ENCODE measurements at regions not wholly inside any gene's neighbourhood (a gene's known extent, or its start where the extent isn't known, plus 50 kb on each side); places are given as distances from the start of the nearest gene placed in this dataset.
"Not testable (repeated sequence)": the region's sequence is repeated elsewhere in the genome, so short reads cannot be mapped to it uniquely, and the experiment has no call there.

DNA sequence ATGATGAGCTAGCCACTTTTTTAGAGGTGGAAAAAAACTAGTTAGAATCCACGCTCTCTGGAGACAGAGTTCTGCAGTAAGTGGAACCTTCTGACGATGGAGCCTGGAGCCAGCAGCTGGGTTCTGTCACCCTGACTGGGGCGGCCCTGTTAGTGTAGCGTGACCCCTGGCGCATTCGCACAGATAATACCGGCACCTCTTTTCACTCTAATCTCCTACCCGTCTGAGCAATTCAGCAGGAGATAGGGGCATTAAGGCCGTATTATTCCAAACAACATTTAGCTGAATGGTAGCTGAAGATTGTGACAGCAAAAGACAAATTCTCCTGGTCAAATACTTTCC lies 292.6 kb downstream of the FBXO8 start:
- H3K4me3 ChIP-seq (ENCODE audit: low read length): no peak overlapping the region
- no peaks in the 10 kb centered on the region for H3K4me1 ChIP-seq (ENCODE audit: insufficient read depth, low read length)
- no peaks in the 10 kb centered on the region for H3K36me3 Mint-ChIP-seq
- H3K27ac Mint-ChIP-seq: no peak overlapping the region
- DNase-seq: no peak
- CTCF ChIA-PET: no interaction called here
- H3K27me3 ChIP-seq (ENCODE audit: insufficient read depth, low read length, poor library complexity, severe bottlenecking): no peaks in the 10 kb centered on the region
- POLR2A ChIA-PET: no interaction called here
- H3K4me3 Mint-ChIP-seq: no peak overlapping the region
- H3K4me1 Mint-ChIP-seq: no peaks in the 10 kb centered on the region
- peaks cover 0 to 5% of the 10 kb centered on the region in 2 donors for H3K27me3 Mint-ChIP-seq
- H3K9me3 Mint-ChIP-seq: peaks cover 0 to 3% (median 0%) of the 10 kb centered on the region in 5 donors
- no peaks in the 10 kb centered on the region for H3K36me3 ChIP-seq (ENCODE audit: insufficient read depth, low read length)
- H3K27ac ChIP-seq (ENCODE audit: low read depth, low read length): no peak overlapping the region
- H3K9me3 ChIP-seq (ENCODE audit: low read length): no peaks in the 10 kb centered on the region

GRCh38 chr4:173990126-173990868 lies 293.2 kb downstream of the FBXO8 start:
- Histone ChIP-seq H3K27me3 (ENCODE audit: insufficient read depth, low read length, poor library complexity, severe bottlenecking) (no peaks in the 10 kb centered on the region), H3K4me1 (ENCODE audit: insufficient read depth, low read length) (no peaks in the 10 kb centered on the region), H3K36me3 (ENCODE audit: insufficient read depth, low read length) (no peaks in the 10 kb centered on the region), H3K4me3 (ENCODE audit: low read length) (no peak overlapping the region), H3K9me3 (ENCODE audit: low read length) (no peaks in the 10 kb centered on the region), H3K27ac (ENCODE audit: low read depth, low read length) (no peak overlapping the region)
- H3K9me3 Mint-ChIP-seq: peaks cover 0 to 3% (median 0%) of the 10 kb centered on the region in 5 donors
- H3K27ac Mint-ChIP-seq: no peak overlapping the region
- no peaks in the 10 kb centered on the region for H3K36me3 Mint-ChIP-seq
- no peak for DNase-seq
- POLR2A ChIA-PET: no interaction called here
- peaks cover 0 to 5% of the 10 kb centered on the region in 2 donors for H3K27me3 Mint-ChIP-seq
- no peaks in the 10 kb centered on the region for H3K4me1 Mint-ChIP-seq
- no peak overlapping the region for H3K4me3 Mint-ChIP-seq
- CTCF ChIA-PET: no interaction called here

DNA sequence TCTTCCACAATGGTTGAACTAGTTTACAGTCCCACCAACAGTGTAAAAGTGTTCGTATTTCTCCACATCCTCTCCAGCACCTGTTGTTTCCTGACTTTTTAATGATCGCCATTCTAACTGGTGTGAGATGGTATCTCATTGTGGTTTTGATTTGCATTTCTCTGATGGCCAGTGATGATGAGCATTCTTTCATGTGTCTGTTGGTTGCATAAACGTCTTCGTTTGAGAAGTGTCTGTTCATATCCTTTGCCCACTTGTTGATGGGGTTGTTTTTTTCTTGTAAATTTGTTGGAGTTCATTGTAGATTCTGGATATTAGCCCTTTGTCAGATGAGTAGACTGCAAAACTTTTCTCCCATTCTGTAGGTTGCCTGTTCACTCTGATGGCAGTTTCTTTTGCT lies 319.9 kb downstream of the FBXO8 start:
- H3K27ac ChIP-seq (ENCODE audit: low read depth, low read length); H3K4me1 Mint-ChIP-seq; H3K27ac Mint-ChIP-seq; H3K9me3 Mint-ChIP-seq; H3K9me3 ChIP-seq (ENCODE audit: low read length); H3K4me3 Mint-ChIP-seq; H3K4me1 ChIP-seq (ENCODE audit: insufficient read depth, low read length); DNase-seq; POLR2A ChIA-PET; CTCF ChIA-PET; H3K36me3 Mint-ChIP-seq; H3K4me3 ChIP-seq (ENCODE audit: low read length); H3K36me3 ChIP-seq (ENCODE audit: insufficient read depth, low read length); H3K27me3 ChIP-seq (ENCODE audit: insufficient read depth, low read length, poor library complexity, severe bottlenecking); H3K27me3 Mint-ChIP-seq: not testable (repeated sequence)

- CTCF ChIA-PET: no interaction called here
- POLR2A ChIA-PET: no interaction called here
- H3K36me3 ChIP-seq (ENCODE audit: insufficient read depth, low read length): no peaks in the 10 kb centered on the region
These were observed 323.1 kb downstream of the FBXO8 start for GRCh38 chr4:173960398-173960797.

DNA sequence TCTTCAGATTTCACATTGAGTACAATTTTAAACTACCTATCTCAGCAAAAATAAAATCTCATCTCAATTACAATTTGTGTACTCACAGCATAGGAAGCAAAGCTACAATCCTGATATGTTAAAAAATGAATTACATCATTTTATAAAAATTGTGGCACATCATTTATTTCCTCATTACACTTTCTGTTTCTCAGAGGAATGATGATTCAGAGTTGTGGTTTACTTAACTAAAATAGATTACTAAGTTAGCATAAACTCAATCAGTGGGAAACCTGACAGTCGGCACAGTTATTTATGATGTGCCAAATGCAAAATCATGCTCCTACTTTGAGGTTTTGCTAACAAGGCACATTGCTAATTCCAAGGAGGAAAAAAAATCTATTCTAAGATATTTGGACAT lies 325.0 kb downstream of the FBXO8 start:
- H3K4me3 Mint-ChIP-seq: no peak overlapping the region
- H3K4me1 ChIP-seq (ENCODE audit: insufficient read depth, low read length): no peaks in the 10 kb centered on the region
- H3K27ac Mint-ChIP-seq: no peak overlapping the region
- H3K4me1 Mint-ChIP-seq: no peaks in the 10 kb centered on the region
- no peaks in the 10 kb centered on the region for H3K9me3 ChIP-seq (ENCODE audit: low read length)
- no peak overlapping the region for H3K4me3 ChIP-seq (ENCODE audit: low read length)
- H3K27me3 Mint-ChIP-seq: no peaks in the 10 kb centered on the region
- ChIA-PET CTCF (no interaction called here), POLR2A (no interaction called here)
- no peaks in the 10 kb centered on the region for H3K36me3 ChIP-seq (ENCODE audit: insufficient read depth, low read length)
- H3K36me3 Mint-ChIP-seq: no peaks in the 10 kb centered on the region
- no peaks in the 10 kb centered on the region for H3K27me3 ChIP-seq (ENCODE audit: insufficient read depth, low read length, poor library complexity, severe bottlenecking)
- no peak overlapping the region for H3K27ac ChIP-seq (ENCODE audit: low read depth, low read length)
- H3K9me3 Mint-ChIP-seq: peaks cover 0 to 3% (median 0%) of the 10 kb centered on the region in 5 donors
- no peak for DNase-seq

More at GRCh38 chr4:173960398-173960797, 323.1 kb downstream of the FBXO8 start:
- no peaks in the 10 kb centered on the region for H3K4me1 ChIP-seq (ENCODE audit: insufficient read depth, low read length)
- H3K27me3 ChIP-seq (ENCODE audit: insufficient read depth, low read length, poor library complexity, severe bottlenecking): no peaks in the 10 kb centered on the region
- Mint-ChIP-seq H3K36me3 (no peaks in the 10 kb centered on the region), H3K9me3 (no peaks in the 10 kb centered on the region), H3K27me3 (no peaks in the 10 kb centered on the region), H3K4me1 (no peaks in the 10 kb centered on the region), H3K4me3 (no peak overlapping the region), H3K27ac (no peak overlapping the region)
- H3K4me3 ChIP-seq (ENCODE audit: low read length): no peak overlapping the region
- DNase-seq: no peak
- no peak overlapping the region for H3K27ac ChIP-seq (ENCODE audit: low read depth, low read length)
- no peaks in the 10 kb centered on the region for H3K9me3 ChIP-seq (ENCODE audit: low read length)

- Histone ChIP-seq H3K27ac (ENCODE audit: low read depth, low read length) (no peak overlapping the region), H3K36me3 (ENCODE audit: insufficient read depth, low read length) (no peaks in the 10 kb centered on the region), H3K9me3 (ENCODE audit: low read length) (no peaks in the 10 kb centered on the region), H3K27me3 (ENCODE audit: insufficient read depth, low read length, poor library complexity, severe bottlenecking) (peaks cover 4% of the 10 kb centered on the region), H3K4me3 (ENCODE audit: low read length) (no peak overlapping the region), H3K4me1 (ENCODE audit: insufficient read depth, low read length) (no peaks in the 10 kb centered on the region)
- Mint-ChIP-seq H3K27me3 (no peaks in the 10 kb centered on the region), H3K4me1 (no peaks in the 10 kb centered on the region), H3K36me3 (no peaks in the 10 kb centered on the region), H3K9me3 (peaks cover 0 to 3% (median 0%) of the 10 kb centered on the region in 5 donors), H3K27ac (no peak overlapping the region), H3K4me3 (no peak overlapping the region)
- POLR2A ChIA-PET: no interaction called here
- CTCF ChIA-PET: no interaction called here
- no peak for DNase-seq
These were observed 339.9 kb downstream of the FBXO8 start for GRCh38 chr4:173943547-173943946.

GRCh38 chr4:173940146-173940545 lies 343.3 kb downstream of the FBXO8 start:
- H3K9me3 Mint-ChIP-seq: no peaks in the 10 kb centered on the region
- ChIA-PET POLR2A (no interaction called here), CTCF (no interaction called here)
- no peak for DNase-seq
- no peaks in the 10 kb centered on the region for H3K4me1 Mint-ChIP-seq
- no peak overlapping the region for H3K27ac Mint-ChIP-seq
- H3K27me3 Mint-ChIP-seq: no peaks in the 10 kb centered on the region
- Histone ChIP-seq H3K27me3 (ENCODE audit: insufficient read depth, low read length, poor library complexity, severe bottlenecking) (no peaks in the 10 kb centered on the region), H3K9me3 (ENCODE audit: low read length) (no peaks in the 10 kb centered on the region), H3K36me3 (ENCODE audit: insufficient read depth, low read length) (no peaks in the 10 kb centered on the region), H3K4me3 (ENCODE audit: low read length) (no peak overlapping the region), H3K27ac (ENCODE audit: low read depth, low read length) (no peak overlapping the region), H3K4me1 (ENCODE audit: insufficient read depth, low read length) (no peaks in the 10 kb centered on the region)
- no peaks in the 10 kb centered on the region for H3K36me3 Mint-ChIP-seq
- no peak overlapping the region for H3K4me3 Mint-ChIP-seq

- Mint-ChIP-seq H3K27ac (no peak overlapping the region), H3K9me3 (no peaks in the 10 kb centered on the region), H3K27me3 (no peaks in the 10 kb centered on the region), H3K4me3 (no peak overlapping the region), H3K36me3 (no peaks in the 10 kb centered on the region), H3K4me1 (no peaks in the 10 kb centered on the region)
- Histone ChIP-seq H3K27me3 (ENCODE audit: insufficient read depth, low read length, poor library complexity, severe bottlenecking) (no peaks in the 10 kb centered on the region), H3K4me3 (ENCODE audit: low read length) (no peak overlapping the region), H3K27ac (ENCODE audit: low read depth, low read length) (no peak overlapping the region), H3K9me3 (ENCODE audit: low read length) (no peaks in the 10 kb centered on the region), H3K4me1 (ENCODE audit: insufficient read depth, low read length) (no peaks in the 10 kb centered on the region), H3K36me3 (ENCODE audit: insufficient read depth, low read length) (no peaks in the 10 kb centered on the region)
- DNase-seq: no peak
- ChIA-PET POLR2A (no interaction called here), CTCF (no interaction called here)
These were observed 345.7 kb downstream of the FBXO8 start for GRCh38 chr4:173937631-173938270.
